Activated CD8-positive, alpha-beta T cell treated with anti-CD3 and anti-CD28 coated beads for 36 hours (primary cell): ENCODE measurements at regions not wholly inside any gene's neighbourhood (a gene's known extent, or its start where the extent isn't known, plus 50 kb on each side); places are given as distances from the start of the nearest gene placed in this dataset.

Source experiments
- ATAC-seq: fragments of 200-7000 bp; cut with Tn5 transposase; one replicate; pipeline ENCODE4 v1.10.0; 2021; ENCODE audit warnings: mild to moderate bottlenecking, moderate library complexity
- CTCF ChIA-PET: fragments of 350-600 bp; sonication (Branson Sonifier 250); formaldehyde crosslinking; loops from one replicate; lab custom pipeline; 2021; ENCODE audit warnings: antibody characterized with exemption; lab: Charles Lee
- POLR2A ChIA-PET: fragments of 350-600 bp; sonication (Branson Sonifier 250); formaldehyde crosslinking; loops from one replicate; lab custom pipeline; 2021; ENCODE audit warnings: antibody characterized with exemption; lab: Charles Lee
- DNase-seq: peaks from one replicate; pipeline ENCODE4 v3.0.0-alpha.2; 2020
- H3K27ac Mint-ChIP-seq: one replicate; pipeline ENCODE4 v1.8.0; 2021; ENCODE audit warnings: mild to moderate bottlenecking, mixed read lengths
- H3K27me3 Mint-ChIP-seq: one replicate; pipeline ENCODE4 v1.8.0; 2021; ENCODE audit warnings: mixed read lengths
- H3K36me3 Mint-ChIP-seq: one replicate; pipeline ENCODE4 v1.8.0; 2021; ENCODE audit warnings: low read depth, mixed read lengths
- H3K4me1 Mint-ChIP-seq: one replicate; pipeline ENCODE4 v1.8.0; 2021; ENCODE audit warnings: low read depth, mixed read lengths
- H3K4me3 Mint-ChIP-seq: one replicate; pipeline ENCODE4 v1.8.0; 2021; ENCODE audit warnings: mild to moderate bottlenecking, moderate library complexity, mixed read lengths
- H3K9me3 Mint-ChIP-seq: one replicate; pipeline ENCODE4 v1.8.0; 2021; ENCODE audit warnings: mixed read lengths
- CTCF ChIP-seq: fragments of 200-600 bp; IDR thresholded peaks from one replicate; pipeline ENCODE4 v1.8.0; 2022; ENCODE audit warnings: antibody characterized with exemption, mild to moderate bottlenecking
- intact Hi-C: fragments of 100-400 bp; cut with micrococcal nuclease; formaldehyde crosslinking; loops from one replicate; pipeline ENCODE4 v1.10.0; 2022

- Mint-ChIP-seq H3K4me3 (no peak overlapping the region), H3K9me3 (no peaks in the 10 kb centered on the region), H3K36me3 (no peaks in the 10 kb centered on the region), H3K27me3 (peaks cover 4% of the 10 kb centered on the region), H3K27ac (no peak overlapping the region), H3K4me1 (no peaks in the 10 kb centered on the region)
- ChIA-PET CTCF (no interaction called here), POLR2A (no interaction called here)
- DNase-seq (no peak), ATAC-seq (no peak)
- intact Hi-C loops, result no loop called here
- TF ChIP-seq CTCF, result no peak
Measured at GRCh38 chr11:15560689-15561467, 446.2 kb downstream of the INSC start.

- POLR2A ChIA-PET, result no interaction called here
- ATAC-seq, result no peak
- Mint-ChIP-seq H3K36me3 (no peaks in the 10 kb centered on the region), H3K27ac (no peak overlapping the region), H3K9me3 (no peaks in the 10 kb centered on the region), H3K27me3 (no peaks in the 10 kb centered on the region), H3K4me3 (no peak overlapping the region), H3K4me1 (no peaks in the 10 kb centered on the region)
- no peak for TF ChIP-seq CTCF
- intact Hi-C loops, result no loop called here
- DNase-seq, result no peak
- CTCF ChIA-PET, result no interaction called here
Measured at GRCh38 chr11:15562230-15562629, 447.5 kb downstream of the INSC start.

DNA sequence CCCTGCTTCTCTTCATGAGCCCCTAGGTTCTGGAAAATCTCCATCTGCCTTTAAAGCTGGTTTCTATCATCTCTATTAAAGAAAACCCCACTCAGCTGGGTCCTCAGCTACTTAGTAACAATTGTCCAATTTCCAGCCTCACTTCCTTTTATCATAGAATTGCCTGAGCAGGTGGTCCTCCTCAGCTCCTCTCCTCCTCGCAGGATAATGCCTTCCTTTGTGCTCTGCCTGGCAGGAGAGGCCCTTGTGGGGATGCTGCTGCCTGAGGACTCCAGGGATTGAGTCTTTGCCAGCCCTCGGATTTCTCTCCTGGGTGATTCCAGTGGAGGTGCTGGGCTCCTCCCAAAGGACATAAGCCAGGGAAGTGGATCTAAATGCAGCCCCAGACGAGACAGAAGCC is 448.3 kb downstream of the INSC start:
- Mint-ChIP-seq H3K36me3 (no peaks in the 10 kb centered on the region), H3K27ac (no peak overlapping the region), H3K4me3 (no peak overlapping the region), H3K27me3 (no peaks in the 10 kb centered on the region), H3K9me3 (no peaks in the 10 kb centered on the region), H3K4me1 (no peaks in the 10 kb centered on the region)
- intact Hi-C loops, result no loop called here
- ATAC-seq, result no peak
- TF ChIP-seq CTCF, result no peak
- ChIA-PET CTCF (no interaction called here), POLR2A (no interaction called here)
- no peak for DNase-seq

DNA sequence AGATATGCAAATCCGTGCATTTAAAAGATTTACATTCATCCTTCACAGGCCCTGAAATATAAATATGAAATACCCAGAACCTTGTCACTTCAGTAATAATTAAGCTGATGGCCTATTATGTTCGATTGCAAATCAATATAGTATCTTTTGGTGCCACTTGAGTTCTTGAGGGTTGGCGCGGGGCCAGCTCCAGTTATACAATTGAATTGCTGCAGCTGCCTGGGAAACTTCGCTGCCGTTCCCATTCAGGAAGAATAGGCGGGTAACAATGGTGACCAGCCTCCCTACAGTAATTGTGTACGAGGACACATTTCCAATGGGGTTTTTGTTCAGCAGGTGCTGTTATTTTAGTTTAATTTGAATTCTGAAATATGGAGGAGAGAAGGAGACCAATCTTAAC is 451.2 kb downstream of the INSC start:
- Mint-ChIP-seq H3K4me3 (no peak overlapping the region), H3K36me3 (no peaks in the 10 kb centered on the region), H3K4me1 (no peaks in the 10 kb centered on the region), H3K9me3 (no peaks in the 10 kb centered on the region), H3K27ac (no peak overlapping the region), H3K27me3 (no peaks in the 10 kb centered on the region)
- CTCF ChIA-PET, result no interaction called here
- ATAC-seq, result no peak
- POLR2A ChIA-PET, result no interaction called here
- DNase-seq, result no peak
- intact Hi-C loops, result no loop called here
- no peak for TF ChIP-seq CTCF

DNA sequence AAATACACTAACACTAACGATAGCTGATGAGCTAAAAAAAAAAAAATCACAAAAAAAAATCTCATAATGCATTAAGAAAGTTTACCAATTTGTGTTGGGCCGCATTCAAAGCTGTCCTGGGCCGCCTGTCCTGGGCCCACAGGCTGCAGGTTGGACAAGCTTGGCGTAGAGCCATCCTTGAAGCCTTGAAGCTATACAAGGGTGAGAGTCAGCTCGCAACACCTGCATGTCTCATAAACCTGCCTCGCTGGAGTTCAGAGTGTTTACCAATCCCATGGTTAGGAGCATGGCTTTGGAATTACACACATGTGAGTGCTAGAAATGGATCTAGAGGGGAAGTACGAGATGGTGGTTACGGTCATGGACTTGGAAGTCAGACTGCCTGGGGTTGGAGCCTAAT is 453.7 kb downstream of the INSC start:
- no peaks in the 10 kb centered on the region for H3K9me3 Mint-ChIP-seq
- no peaks in the 10 kb centered on the region for H3K36me3 Mint-ChIP-seq
- intact Hi-C loops, result no loop called here
- DNase-seq (no peak), ATAC-seq (no peak)
- no peak overlapping the region for H3K4me3 Mint-ChIP-seq
- ChIA-PET CTCF (no interaction called here), POLR2A (interaction anchor here (0.6 kb wide), 1 partner anchor 469 kb away, joined by 3 read pairs; no protein-coding TSS in a partner anchor)
- no peak for TF ChIP-seq CTCF
- no peak overlapping the region for H3K27ac Mint-ChIP-seq
- H3K27me3 Mint-ChIP-seq, result no peaks in the 10 kb centered on the region
- no peaks in the 10 kb centered on the region for H3K4me1 Mint-ChIP-seq
